HG03342 (cell line): ENCODE measurements at regions not wholly inside any gene's neighbourhood (a gene's known extent, or its start where the extent isn't known, plus 50 kb on each side); places are given as distances from the start of the nearest gene placed in this dataset.
A peak's percentile ranks its signal among the peaks of the same experiment; 100 is the strongest.

Experiments
- ATAC-seq: cut with Tn5 transposase; IDR thresholded peaks from one replicate; pipeline ENCODE4 v1.9.1; 2021; ENCODE audit warnings: mild to moderate bottlenecking, moderate library complexity; ENCODE audit not compliant: unreplicated experiment

DNA sequence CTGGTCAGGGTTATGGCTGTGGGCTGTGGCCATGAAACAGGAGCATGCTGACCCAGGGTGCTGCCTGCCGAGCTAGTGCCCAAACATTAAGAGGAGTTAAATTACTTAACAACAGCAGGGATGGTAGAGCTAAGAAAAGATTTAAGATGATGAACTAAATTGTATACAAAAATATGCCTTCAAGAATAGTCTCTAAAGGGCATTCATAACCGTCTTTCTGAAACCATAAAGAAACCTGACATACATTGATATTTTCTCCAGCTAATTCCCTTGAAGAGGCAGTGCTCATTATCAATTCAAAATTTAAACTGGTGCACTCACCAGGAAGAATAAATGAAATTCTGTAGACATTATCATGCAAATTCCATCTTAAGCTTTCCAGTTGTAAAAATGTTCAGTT lies 265.8 kb upstream of the TAC1 start:
- no peak for ATAC-seq

DNA sequence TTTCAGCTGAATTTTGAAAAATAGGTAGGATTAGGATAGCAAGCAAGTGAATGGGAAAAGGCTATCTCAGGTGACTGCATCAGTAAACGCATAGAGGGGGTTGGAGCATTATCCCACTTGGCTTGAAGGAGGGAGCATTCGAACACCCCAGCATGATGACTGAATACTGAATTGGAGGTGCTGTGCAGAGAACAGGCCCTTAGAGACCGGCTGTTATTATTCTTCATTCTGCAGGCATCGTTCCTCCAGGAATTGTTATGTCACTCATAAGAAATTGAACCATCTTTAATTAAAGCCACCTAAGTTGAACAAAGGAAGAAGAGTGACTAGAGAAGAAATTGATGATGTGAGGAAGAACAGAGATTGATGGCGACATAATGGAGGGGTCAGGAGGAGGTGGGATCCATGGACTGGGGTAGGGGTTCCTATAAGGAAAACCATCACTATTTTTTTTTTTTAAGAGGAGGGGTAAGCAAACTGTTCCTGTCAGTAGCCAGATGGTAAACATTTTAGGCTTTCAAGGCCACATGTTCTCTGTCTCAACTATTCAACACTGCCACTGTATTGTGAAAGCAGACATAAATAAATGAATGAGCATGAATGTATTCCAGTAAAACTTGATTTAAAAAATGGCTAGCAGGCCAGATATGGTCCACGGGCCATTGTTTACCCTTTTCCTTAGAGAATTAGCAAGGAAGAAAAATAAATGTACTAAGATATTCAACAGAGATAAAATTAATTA lies 264.7 kb upstream of the TAC1 start:
- ATAC-seq: no peak

DNA sequence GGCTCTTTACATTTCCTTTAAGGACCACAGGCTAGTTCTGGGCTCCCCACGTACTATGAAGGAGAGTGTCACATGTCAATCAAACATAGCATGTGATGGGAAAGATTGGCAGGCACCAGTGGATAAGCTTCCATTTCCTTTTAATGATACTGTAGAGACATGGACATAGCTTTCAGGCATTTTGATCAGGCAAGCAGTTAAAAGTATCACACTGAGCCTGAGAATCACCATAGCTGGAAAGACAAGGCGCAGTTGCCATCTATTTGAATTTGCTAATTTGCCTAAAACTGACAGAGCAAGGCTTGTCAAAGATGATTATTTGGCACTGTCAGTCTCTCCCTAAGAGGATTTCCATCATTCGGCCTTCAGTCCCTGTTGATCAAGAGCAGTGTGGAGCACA lies 263.4 kb upstream of the TAC1 start:
- no peak for ATAC-seq

DNA sequence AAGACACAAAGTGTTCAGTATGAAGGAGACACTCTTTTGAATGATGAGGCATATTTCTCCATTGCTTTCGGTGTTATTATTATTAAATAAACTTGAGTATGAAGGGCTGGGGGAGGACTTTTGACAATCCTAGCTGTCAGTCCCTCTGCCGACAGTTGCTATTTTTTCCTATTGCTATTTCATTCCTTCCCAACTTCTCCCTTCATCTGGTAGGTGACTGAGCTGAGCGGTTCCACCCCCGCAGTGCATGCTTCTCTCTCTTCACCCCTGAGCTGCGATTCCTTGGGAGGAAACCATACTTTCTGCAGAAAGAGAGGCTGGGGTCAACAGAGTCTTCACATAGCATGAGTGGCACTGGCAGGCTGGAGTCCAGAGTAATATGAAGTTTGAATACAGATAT lies 261.2 kb upstream of the TAC1 start:
- no peak for ATAC-seq

DNA sequence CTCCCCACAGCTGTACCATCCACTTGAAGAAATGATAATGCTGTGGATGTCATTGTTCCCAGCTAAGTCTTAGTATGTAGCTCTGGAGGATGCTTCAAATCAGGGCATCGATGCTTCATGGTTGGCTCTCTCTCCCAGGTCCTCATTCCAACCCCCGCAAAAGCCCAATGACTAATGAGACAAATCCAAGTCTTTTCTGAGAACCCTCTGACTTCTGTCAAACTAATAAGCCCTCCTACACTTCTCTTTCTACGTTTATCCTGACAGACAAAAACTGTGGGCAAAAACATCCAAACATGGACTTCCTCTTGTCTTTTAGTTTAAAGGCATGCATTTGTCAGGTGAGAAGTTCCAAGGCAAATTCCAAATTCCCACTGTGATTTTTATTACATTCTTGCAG lies 260.4 kb upstream of the TAC1 start:
- ATAC-seq: no peak

DNA sequence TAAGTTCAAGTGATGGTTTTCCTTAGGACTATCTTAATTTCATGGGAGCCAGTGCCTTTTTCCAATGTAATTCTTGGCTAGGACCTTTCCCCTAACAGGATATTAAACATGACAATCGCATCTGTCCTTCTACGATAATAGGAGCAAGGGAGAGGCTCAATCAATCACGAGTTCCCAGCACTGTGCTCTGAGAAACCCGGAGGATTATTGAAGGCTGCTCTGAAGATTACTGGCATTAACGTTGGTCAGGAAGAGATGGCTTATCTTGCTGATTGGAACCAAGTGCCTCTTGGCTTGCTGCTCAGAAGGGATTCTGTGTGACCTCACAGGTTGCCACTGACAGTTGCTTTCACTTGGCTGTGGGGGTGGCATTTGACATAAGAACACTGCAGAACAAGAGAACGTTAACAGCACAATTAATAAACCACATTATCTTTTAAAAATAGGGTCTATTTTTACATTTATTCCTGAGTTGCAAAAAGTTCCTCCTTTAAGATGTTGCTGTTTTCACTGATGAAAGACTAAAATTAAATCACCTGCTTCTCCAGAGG lies 252.1 kb upstream of the TAC1 start:
- ATAC-seq: no peak

DNA sequence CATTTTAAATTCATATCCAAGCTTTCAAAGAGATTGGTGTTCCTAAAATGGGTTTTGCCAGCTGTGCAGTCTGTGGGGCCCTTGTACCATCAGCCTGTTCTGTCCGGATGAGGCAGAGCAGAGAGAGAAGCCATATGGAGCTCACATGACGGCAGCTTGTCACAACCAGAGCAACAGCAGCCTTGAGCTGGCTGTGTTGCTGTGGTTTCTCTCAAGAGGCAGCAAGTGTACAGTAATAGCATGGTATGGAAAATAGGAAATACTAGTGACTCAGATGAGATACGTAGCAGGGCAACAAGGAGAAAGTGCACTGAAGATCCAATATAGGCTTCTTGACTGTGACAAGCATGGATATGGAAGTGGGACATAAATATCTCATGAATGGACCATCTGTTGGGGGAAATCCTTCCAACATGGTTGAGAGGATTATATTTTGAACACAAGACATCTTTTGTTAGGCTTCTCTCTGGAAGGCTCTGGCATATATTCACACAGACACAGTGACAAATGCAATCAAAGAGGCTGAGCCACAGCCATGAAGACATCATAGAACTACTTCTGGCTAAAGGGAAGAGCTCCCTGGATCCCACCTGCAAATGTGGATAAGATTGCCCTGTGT lies 251.0 kb upstream of the TAC1 start:
- no peak for ATAC-seq

DNA sequence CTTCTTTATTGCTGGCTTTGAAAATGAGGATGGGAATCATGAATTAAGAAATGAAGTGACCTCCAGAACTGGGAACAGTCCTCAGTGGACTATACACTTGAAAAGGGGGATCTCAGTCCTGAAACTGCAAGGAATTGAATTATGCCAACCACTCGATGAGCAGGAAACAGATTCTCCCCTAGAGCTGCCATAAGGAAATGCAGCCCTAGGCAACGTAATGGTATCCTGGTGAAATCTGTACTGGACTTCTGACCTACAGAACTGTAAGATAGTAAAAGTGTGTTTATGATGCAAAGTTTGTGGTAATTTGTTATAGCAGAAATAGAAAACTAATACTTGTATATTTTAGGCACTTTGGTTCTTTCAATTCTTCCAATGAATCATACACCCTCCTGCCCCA lies 236.4 kb upstream of the TAC1 start:
- ATAC-seq: no peak

DNA sequence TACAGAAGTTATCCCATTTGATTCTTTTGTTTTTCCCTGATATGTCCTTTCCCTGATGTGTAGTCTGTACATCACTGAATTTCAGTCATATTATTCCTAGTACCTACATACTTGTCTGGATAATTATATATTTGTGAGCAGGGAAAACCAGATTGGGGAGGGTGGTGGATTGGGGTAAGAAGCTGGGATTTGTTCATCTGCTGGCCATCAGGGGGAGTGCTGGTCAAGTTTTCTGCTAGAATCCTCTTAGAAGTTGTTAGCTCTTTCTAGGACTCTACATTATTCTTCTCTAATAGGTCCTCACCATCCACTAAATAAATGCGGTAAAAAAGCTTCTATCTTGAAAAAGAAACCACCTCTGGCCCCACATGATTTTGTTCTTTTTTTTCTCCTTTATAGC lies 232.7 kb upstream of the TAC1 start:
- ATAC-seq: peak; percentile 80

DNA sequence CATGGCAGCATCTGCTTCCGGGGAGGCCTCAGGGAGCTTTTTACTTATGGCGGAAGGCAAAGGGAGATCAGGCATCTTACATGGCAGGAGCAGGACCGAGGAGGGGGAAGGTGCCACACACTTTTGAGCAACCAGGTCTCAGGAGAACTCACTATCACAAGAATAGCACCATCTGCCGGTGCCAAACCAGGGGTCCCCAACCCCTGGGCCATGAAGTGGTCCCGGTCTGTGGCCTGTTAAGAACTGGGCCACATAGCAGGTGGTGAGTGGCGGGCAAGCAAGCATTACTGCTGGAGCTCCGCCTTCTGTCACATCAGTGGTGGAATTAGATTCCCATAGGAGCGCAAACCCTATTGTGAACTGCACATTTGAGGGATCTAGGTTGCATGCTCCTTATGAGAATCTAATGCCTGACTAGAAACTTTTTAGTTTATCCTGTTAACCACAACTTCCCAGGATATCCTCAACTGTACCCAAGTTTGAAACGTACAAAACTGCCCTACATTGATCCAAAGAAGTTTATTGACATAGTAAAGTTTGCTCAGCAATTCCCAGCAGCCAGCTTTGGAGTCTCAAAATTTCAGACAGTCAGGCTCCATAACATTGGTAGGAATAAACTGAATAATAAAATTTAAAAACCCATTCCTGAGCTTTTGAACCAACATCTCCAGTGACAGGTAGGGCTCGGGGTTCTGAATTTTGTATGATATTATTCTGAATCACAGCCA lies 228.4 kb upstream of the TAC1 start:
- ATAC-seq: no peak

DNA sequence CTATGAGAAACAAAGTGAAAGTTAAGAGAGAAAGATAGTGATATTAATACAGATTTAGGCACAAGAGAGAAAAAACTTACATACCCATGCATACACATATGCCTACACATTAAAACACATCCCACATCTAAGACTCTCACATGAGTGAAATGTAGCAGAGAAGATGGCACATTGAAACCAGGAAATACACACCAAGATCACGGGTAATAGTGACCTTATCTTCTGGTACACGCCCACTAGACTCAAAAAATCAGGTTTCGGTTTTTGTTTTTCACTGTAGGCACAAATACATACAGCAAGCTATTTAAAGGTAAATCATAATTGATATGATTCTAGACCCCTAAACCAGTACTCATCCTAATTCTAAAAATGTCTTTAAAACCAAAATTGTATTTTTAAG lies 225.2 kb upstream of the TAC1 start:
- peak; percentile 67 for ATAC-seq

DNA sequence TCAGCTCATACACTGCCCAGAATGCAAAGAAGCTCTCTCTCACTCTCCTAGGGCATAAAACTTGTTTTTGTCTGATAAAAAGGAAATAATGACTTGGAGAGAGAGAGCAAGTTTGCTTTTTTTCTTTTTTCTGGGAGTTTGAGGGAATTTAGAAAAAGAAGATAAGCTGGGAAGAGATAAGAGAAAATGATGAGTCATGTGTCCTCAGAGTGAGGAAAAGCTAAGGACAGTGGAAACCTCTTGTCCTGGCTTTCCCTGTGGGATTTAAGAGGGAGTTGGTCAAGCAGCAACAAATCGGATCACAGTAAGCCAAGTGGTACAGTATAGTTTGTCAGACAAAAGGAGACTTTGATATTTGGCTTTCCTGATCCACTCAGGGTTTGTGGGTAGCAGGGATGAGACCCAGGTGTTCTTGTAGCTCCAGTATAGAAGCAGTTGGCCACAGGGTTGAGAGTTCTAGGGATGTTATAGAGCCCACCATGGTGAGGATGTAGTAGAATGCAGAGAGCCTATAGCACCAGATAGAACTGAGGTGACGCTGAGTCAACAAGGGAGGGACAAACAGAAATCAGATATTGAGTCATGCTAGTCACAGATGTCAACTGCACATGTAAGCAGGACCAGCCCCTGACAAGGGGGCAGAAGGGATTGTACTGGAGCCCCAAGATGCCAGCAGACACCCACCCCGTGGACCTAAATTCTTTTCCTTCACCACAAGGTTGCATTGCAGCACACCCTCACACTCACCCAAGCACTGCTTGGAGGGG lies 219.3 kb upstream of the TAC1 start:
- peak; percentile 61 for ATAC-seq

DNA sequence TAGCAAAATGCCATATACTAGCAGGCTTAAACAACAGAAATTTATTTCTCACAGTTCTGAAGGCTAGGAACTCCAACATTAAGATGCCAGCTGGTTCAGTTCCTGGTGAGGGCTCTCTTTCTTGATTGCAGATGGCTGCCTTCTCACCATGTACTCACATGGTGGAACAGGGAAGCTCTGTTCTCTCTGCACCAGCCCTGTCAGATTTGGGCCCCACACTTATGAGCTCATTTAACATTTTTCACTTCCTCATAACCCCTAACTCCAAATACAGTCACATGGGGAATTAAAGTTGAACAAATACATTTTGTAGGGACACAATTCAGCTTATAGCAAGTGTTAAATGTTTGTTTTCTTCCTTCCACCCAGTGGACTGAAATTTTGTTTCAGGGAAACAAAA lies 218.6 kb upstream of the TAC1 start:
- peak; percentile 85 for ATAC-seq

DNA sequence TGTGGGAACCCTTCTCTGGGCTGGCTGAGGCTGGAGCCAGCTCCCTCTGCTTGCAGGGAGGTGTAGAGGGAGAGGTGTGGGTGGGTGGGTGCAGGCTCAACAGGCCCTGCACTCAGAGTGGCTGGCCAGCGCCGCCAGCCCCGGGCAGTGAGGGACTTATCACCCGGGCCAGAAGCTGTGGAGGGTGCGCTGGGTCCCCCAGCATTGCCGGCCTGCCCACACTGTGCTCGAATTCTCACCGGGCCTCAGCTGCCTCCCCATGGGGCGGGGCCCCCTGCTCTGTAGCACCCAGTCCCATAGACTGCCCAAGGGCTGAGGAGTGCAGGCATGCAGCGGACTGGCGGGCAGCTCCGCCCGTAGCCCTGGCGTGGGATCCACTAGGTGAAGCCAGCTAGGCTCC lies 190.7 kb upstream of the TAC1 start:
- ATAC-seq: no peak

DNA sequence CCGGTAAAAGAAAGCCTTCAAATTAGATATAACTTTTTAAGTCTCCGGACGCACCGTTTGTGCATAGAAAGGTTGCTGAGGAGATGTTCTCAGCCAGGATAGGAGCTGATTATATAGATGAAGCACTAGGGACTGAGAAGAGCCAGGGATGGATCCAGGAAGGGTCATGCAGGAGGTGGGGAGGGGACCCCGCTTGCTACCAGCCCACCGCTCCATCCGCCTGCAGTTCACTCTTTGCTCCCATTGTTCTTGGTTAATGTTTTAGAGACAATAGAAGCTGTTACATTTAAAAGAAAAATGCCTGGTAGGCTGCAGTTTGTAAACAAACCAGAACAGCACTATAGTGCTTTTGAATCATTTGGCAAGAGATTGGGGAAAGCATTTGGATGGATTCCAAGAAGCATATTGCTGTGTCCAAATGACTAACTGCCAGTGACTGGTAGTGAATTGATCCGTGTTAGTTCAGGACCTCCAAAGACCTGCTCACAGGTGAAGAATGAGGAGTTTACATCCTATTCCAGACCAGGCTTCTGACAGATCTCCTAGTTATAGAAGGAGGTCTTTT lies 175.9 kb upstream of the TAC1 start:
- ATAC-seq: no peak

DNA sequence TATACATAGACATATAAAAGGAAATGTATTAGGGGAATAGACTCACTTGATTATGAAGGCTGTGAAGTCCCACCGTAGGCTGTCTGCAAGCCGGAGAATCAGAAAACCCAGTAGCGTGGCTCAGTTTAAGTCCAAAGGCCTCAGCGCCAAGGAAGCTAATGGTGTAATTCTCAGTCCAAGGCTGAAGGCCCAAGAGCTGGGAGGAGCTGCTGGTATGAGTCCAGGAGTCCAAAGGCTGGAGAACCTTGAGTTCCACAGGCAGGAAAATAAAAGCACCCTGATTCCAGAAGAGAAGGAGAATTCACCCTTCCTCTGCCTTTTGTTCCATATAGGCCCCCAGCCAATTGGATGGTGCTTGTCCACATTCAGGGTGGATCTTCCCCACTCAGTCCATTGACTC lies 166.2 kb upstream of the TAC1 start:
- no peak for ATAC-seq

DNA sequence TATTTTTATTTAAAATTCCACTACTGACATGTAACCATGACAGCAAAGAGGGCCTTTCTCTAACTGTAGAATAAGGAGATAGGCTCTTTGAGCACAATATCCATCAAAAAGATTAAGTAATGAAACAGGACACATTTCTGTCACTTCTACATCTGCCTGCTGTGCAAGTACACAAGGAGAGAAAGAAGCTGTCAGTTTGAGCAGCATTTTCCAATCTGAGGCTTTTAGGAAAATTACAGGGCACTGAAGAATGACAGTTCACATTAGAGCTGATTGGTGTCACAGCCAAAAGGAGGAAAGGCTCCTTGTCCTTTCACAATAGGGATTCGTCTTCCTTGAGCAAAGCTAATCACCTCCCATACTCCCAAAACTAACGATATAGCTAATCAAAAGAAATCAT lies 158.8 kb upstream of the TAC1 start:
- no peak for ATAC-seq

DNA sequence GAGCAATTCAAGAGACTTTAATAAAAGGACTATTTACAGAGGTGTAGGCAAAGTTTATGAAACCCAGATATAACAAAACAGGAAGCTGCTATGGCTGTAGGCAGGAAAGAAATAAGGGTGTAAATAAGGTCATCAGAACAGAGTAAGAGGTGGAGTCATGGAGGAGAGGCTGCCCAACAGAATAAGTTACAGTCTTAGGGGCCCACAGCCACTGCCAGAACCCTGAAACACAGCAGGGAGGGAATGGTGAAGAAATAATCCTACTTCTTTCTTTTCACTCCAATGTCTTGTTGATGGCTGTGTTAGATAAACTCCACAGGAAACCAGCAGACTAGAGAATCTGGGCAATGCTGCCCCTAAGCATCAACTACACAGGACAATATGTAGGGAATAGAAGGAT lies 155.8 kb upstream of the TAC1 start:
- ATAC-seq: no peak

DNA sequence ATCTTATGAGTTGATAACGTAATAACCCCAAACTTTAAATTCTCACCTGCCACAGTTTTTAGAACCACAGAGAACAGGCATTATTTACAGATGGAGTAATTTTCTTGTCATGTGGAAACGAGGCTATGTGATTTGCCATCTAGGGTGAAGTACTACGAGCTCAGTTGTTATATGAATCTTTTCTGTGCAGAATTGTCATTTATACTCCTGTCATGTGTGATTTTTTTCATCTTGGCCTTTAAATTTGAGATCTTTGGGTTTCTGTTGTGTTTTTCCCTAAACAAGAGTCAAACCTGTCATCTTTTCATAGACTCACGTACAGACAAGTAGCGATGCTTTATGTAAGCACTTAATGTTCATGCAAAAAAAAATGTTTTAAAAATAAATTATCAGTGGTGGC lies 153.7 kb upstream of the TAC1 start:
- no peak for ATAC-seq

DNA sequence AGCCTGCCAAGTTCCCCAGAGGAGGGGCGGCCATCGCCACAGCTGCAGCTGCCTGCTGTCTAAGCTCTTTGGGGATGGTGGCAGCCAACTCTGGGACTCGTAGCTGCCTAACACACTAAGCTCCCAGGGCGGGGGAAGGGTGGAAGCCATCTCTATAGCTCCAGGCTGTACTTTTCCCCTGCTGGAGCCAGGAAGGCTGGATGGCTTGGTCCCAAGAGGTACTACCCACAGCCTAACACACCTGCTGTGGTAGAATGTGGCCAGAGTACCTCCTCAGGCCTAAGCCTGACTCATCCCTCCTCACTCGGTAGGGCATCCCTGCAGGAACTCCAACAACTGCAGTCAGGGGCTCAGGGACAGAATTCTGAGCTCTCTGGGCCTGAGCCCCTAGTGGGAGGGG lies 151.7 kb upstream of the TAC1 start:
- ATAC-seq: no peak

DNA sequence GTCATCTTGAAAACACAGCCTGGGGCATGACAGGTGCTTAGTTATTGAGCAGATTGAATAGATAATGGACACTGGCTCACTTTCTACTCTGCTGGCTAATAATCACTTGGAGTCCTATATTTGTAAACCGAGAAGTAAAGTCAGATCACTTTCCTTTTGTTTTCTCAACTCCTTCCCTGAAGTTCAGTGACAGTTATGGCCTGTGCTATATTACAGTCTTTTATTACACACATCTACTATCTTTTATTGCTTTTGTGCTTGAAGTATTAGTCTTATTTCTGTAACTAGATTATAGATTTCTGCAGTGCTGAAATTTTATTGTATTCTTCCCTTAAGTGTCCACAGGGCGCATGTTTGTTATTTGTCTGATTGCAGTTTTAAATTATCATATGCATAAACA lies 136.4 kb upstream of the TAC1 start:
- no peak for ATAC-seq
